Fibroblast of lung (primary cell): ENCODE measurements at regions not wholly inside any gene's neighbourhood (a gene's known extent, or its start where the extent isn't known, plus 50 kb on each side); places are given as distances from the start of the nearest gene placed in this dataset.

Experiments used
- CTCF ChIP-seq, 2 donors: IDR thresholded peaks in 1 of 2; conservative IDR thresholded peaks in 1 of 2; 1 replicate in 1 of 2; 2 replicates in 1 of 2; pipeline ENCODE4 v1.5.1; 2011 to 2012; ENCODE audit warnings: low read length in 2 of 2, control low read depth in 1 of 2, inconsistent platforms in 1 of 2, low read depth in 1 of 2, mild to moderate bottlenecking in 1 of 2
- EZH2 ChIP-seq: IDR thresholded peaks from 2 replicates; pipeline ENCODE4 v1.5.1; 2012; ENCODE audit warnings: low read length, control low read depth, mild to moderate bottlenecking; ENCODE audit errors: missing control alignments

- no peak for TF ChIP-seq EZH2
- TF ChIP-seq CTCF (conservative IDR thresholded peaks at IDR 0.05 in 1 of 2, IDR thresholded peaks at IDR 0.05 in 1 of 2; ENCODE audit: low read depth in 1 of 2, low read length in 2 of 2), result no peak
Measured at GRCh38 chr6:226516-227073, 65.7 kb upstream of the DUSP22 start.
